GM12875 (cell line): ENCODE measurements at regions not wholly inside any gene's neighbourhood (a gene's known extent, or its start where the extent isn't known, plus 50 kb on each side); places are given as distances from the start of the nearest gene placed in this dataset.
"Not testable (repeated sequence)": the region's sequence is repeated elsewhere in the genome, so short reads cannot be mapped to it uniquely, and the experiment has no call there.

Source experiments
- H3K4me3 ChIP-seq: one replicate; pipeline ENCODE4 v1.5.1; 2011; ENCODE audit warnings: low read depth, low read length, control low read depth
- TF ChIP-seq, protein P1 (sequence below): IDR thresholded peaks from 2 replicates; pipeline ENCODE4 v1.5.1; 2011; ENCODE audit warnings: low read depth, mild to moderate bottlenecking, control low read depth, inconsistent platforms, low read length, moderate library complexity, borderline replicate concordance; ENCODE audit not compliant: insufficient read depth

DNA sequence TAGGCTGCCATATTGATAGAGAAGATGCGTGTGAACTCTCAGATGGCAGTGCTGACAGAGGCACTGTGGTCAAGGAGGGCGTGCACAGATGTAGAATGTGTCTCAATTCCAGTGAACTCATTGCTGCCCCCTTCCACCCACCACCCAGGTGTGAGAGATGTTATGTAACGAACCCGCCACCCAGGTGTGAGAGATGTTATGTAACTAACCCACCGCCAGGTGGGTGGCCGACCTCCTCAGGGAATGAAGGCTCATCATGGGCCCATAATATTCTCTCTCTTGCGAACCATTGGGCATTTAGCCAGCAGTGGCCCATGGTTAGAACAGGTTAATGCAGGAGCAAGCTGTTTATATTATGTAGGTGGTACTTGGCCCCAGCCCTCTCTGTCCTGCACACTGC, 140.4 kb upstream of the MTPN start:
- TF ChIP-seq, protein P1, sequence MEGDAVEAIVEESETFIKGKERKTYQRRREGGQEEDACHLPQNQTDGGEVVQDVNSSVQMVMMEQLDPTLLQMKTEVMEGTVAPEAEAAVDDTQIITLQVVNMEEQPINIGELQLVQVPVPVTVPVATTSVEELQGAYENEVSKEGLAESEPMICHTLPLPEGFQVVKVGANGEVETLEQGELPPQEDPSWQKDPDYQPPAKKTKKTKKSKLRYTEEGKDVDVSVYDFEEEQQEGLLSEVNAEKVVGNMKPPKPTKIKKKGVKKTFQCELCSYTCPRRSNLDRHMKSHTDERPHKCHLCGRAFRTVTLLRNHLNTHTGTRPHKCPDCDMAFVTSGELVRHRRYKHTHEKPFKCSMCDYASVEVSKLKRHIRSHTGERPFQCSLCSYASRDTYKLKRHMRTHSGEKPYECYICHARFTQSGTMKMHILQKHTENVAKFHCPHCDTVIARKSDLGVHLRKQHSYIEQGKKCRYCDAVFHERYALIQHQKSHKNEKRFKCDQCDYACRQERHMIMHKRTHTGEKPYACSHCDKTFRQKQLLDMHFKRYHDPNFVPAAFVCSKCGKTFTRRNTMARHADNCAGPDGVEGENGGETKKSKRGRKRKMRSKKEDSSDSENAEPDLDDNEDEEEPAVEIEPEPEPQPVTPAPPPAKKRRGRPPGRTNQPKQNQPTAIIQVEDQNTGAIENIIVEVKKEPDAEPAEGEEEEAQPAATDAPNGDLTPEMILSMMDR, result no peak
- no peak overlapping the region for H3K4me3 ChIP-seq

DNA sequence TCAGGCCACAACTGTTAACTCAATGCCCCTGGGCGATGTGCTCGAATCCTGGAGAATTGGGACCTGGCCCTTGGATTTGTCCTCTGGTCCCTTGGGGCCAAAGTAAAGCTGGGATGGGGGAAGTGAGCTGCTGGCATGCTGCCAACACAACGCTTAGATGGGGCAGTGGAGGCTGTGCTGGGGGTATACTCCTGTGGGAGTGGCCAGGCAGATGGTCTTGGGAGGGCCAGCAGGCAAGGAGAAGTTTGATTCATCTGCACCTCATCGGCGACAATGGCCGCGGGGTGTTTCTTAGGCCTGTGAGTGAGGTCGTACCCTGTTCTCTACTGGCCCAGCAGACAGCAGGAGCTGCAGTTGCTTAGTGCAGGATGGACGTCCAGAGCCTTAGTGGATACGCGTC, 139.0 kb upstream of the MTPN start:
- TF ChIP-seq, protein P1, result no peak
- H3K4me3 ChIP-seq, result no peak overlapping the region

DNA sequence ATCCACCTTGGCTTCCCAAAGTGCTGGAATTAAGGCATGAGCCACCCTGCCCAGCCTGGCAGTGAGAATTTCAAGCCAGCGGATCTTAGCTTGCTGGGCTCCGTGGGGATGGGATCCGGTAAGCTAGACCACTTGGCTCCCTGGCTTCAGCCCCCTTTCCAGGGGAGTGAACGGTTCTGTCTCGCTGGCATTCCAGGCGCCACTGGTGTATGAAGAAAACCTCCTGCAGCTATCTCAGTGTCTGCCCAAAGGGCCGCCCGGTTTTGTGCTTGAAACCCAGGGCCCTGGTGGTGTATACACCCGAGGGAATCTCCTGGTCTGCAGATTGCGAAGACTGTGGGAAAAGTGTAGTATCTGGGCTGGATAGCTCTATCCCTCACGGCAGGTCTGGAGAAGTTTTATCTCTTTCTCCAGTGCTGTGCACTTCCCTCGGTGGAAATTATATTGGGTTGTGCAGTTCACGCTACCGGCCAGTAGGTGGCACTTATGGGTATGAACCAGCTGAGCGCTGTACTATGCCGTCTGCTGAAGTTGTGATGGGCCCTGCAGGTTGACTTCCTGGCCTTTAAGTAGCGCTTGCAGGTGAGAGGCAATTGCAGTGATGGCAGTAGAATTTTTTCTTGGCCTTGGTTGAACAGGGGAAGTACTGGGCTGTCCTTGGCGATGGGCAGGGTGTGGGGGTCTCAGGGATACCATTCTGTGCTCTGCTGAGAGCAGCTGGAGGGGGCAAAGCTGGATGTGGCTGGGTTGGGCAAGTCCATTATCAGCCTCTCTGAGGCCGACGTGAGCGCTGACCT, 138.0 kb upstream of the MTPN start:
- TF ChIP-seq, protein P1, result peak; percentile 88
- no peak overlapping the region for H3K4me3 ChIP-seq

DNA sequence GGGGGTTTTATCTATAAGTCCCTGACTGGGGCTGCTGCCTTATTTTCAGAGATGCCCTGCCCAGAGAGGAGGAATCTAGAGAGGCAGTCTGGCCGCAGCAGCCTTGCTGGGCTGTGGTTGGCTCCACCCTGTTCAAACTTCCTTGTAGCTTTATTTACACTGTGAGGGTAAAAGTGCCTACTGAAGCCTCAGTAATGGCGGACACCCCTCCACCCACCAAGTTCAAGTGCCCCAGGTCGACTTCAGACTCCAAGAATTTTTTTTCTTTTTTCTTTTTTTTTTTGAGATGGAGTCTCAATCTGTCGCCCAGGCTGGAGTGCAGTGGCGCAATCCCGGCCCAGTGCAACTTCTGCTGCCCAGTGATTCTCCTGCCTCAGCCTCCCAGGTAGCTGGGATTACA, 137.3 kb upstream of the MTPN start:
- H3K4me3 ChIP-seq, result not testable (repeated sequence)

DNA sequence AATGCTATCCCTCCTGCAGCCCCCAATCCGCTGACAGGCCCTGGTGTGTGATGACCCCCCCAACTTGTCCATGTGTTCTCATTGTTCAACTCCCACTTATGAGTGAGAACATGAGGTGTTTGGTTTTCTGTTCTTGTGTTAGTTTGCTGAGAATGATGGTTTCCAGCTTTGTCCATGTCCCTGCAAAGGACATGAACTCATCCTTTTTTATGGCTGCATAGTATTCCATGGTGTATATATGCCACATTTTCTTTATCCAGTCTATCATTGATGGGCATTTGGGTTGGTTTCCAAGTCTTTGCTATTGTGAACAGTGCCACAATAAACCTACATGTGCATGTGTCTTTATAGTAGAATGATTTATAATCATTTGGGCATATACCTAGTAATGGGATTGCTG, 131.9 kb upstream of the MTPN start:
- not testable (repeated sequence) for H3K4me3 ChIP-seq

DNA sequence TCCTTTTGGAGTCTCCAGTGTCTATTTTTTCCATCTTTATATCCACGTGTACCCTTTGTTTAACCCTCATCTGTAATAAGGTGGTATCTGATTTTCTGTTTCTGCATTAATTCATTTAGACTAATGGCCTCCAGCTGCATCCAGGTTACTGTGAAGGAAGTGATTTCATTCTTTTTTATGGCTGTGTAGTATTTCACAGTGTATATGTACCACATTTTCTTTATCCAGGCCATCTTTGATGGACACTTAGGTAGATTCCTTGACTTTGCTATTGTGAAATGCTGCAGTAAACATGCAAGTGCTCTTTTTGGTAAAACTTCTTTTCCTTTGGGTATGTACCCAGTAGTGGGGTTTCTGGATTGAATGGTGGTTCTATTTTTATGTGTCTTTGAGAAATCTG, 128.0 kb upstream of the MTPN start:
- H3K4me3 ChIP-seq, result no peak overlapping the region
- TF ChIP-seq, protein P1, result no peak

DNA sequence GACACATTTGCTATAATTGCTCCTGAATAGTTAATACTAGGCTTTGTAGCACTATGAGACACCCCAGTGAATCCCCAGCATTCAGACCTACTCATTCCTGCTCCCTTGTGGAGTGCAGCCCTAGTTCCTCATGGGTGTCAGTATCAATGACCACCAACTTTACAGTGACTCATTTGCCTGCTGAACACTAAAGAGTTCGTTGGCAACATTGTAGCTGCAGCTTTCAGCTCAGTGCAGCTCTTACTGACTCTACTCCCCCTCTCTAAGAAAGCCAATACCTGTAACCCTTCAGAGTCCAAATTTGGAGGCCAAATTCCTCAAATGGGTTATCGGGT, 127.1 kb upstream of the MTPN start:
- TF ChIP-seq, protein P1, result no peak
- H3K4me3 ChIP-seq, result no peak overlapping the region

DNA sequence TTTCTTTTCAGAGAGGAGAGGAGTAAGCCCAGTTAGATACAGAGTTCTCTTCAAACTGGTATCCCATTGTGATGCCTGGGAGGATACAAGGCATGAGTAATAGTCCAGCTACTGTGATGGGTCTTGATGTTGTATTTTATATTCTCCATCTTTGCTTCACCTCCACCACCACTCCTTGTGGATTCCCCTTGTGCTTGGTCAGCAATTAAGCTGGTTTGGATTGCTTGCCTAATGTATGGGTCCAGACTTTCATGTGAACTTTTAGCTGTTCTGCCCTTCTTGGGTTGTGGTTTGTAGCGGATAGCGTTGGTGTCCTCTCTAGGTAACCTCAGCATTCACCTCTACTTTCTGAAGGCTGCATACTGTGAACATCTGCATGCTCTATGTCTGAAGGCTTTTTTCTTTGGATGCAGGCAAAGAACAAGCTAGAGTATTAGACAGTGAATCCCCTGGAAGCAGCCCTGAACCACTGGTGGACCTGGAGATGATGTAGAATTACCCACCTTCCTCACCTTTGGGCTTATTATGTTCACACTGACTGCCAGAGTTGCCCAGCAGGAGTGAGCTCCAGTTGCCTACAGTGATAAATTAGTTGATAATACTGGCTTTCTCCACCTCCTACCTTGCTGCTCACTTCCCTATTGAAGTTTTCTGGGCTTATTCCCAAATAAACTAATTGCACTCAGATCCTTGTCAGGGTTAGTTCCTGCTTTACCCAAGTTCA, 126.5 kb upstream of the MTPN start:
- no peak overlapping the region for H3K4me3 ChIP-seq
- TF ChIP-seq, protein P1, result no peak
